HepG2 (cell line): ENCODE measurements at regions not wholly inside any gene's neighbourhood (a gene's known extent, or its start where the extent isn't known, plus 50 kb on each side); places are given as distances from the start of the nearest gene placed in this dataset.

Source experiments
- BRCA1 ChIP-seq: sonication (generic); formaldehyde crosslinking; IDR thresholded peaks from 2 replicates; pipeline ENCODE4 v1.4.0; 2020; ENCODE audit warnings: missing genetic modification reagents
- BRF2 ChIP-seq: sonication (generic); formaldehyde crosslinking; IDR thresholded peaks from 2 replicates; pipeline ENCODE4 v1.8.1; 2022; ENCODE audit warnings: mild to moderate bottlenecking, missing genetic modification reagents
- E2F5 ChIP-seq: sonication (generic); formaldehyde crosslinking; conservative IDR thresholded peaks from 2 replicates; pipeline ENCODE4 v1.4.0; 2020; ENCODE audit warnings: missing genetic modification reagents
- HIC2 ChIP-seq: sonication (generic); formaldehyde crosslinking; IDR thresholded peaks from 2 replicates; pipeline ENCODE4 v1.9.0; 2022; ENCODE audit warnings: low read depth, missing genetic modification reagents
- NONO ChIP-seq, 2 experiments: fragments of 450-650 bp in 1 of 2; sonication (generic) in 1 of 2; formaldehyde crosslinking in 1 of 2; IDR thresholded peaks in 1 of 2; conservative IDR thresholded peaks in 1 of 2; 2 replicates each; pipeline versions ENCODE4 v1.6.1 to v1.8.0; 2017 to 2022; ENCODE audit warnings: mild to moderate bottlenecking in 1 of 2, missing genetic modification reagents in 1 of 2, moderate library complexity in 1 of 2
- PCBP2 ChIP-seq: fragments of 200-400 bp; formaldehyde crosslinking; optimal IDR thresholded peaks from 2 replicates; pipeline ENCODE3; 2018; ENCODE audit warnings: low read length, low read depth; ENCODE audit not compliant: poor library complexity, severe bottlenecking
- PPARG ChIP-seq: conservative IDR thresholded peaks from 2 replicates; pipeline ENCODE4 v1.6.1; 2016; ENCODE audit warnings: missing biosample characterization, missing genetic modification reagents
- RARG ChIP-seq: sonication (generic); formaldehyde crosslinking; IDR thresholded peaks from 2 replicates; pipeline ENCODE4 v1.4.0; 2020; ENCODE audit warnings: low read depth, mild to moderate bottlenecking, missing genetic modification reagents
- YEATS4 ChIP-seq: sonication (generic); formaldehyde crosslinking; IDR thresholded peaks from 2 replicates; pipeline ENCODE4 v1.4.0; 2020; ENCODE audit warnings: missing genetic modification reagents, borderline replicate concordance
- ZBTB25 ChIP-seq: IDR thresholded peaks from 2 replicates; pipeline ENCODE4 v1.6.1; 2018; ENCODE audit warnings: missing genetic modification reagents
- ZBTB4 ChIP-seq: sonication (generic); formaldehyde crosslinking; IDR thresholded peaks from 2 replicates; pipeline ENCODE4 v1.4.0; 2020; ENCODE audit warnings: missing genetic modification reagents, mild to moderate bottlenecking, borderline replicate concordance
- ZNF136 ChIP-seq: sonication (generic); formaldehyde crosslinking; IDR thresholded peaks from 2 replicates; pipeline ENCODE4 v1.8.1; 2022; ENCODE audit warnings: low read depth, mild to moderate bottlenecking, moderate library complexity, missing genetic modification reagents
- ZNF18 ChIP-seq: sonication (generic); formaldehyde crosslinking; IDR thresholded peaks from 2 replicates; pipeline ENCODE4 v1.8.0; 2022; ENCODE audit warnings: mild to moderate bottlenecking, missing genetic modification reagents; ENCODE audit not compliant: insufficient replicate concordance
- ZNF550 ChIP-seq: sonication (generic); formaldehyde crosslinking; IDR thresholded peaks from 2 replicates; pipeline ENCODE4 v1.4.0; 2020; ENCODE audit warnings: mild to moderate bottlenecking, missing genetic modification reagents, borderline replicate concordance
- ZNF691 ChIP-seq: sonication (generic); formaldehyde crosslinking; IDR thresholded peaks from 2 replicates; pipeline ENCODE4 v1.4.0; 2020; ENCODE audit warnings: missing genetic modification reagents, low read depth, mild to moderate bottlenecking, borderline replicate concordance
- ZSCAN30 ChIP-seq: sonication (generic); formaldehyde crosslinking; IDR thresholded peaks from 2 replicates; pipeline ENCODE4 v1.5.0; 2020; ENCODE audit warnings: mild to moderate bottlenecking, missing genetic modification reagents

- TF ChIP-seq BRCA1 (CRISPR knock-in tag) (no peak), ZBTB25 (CRISPR knock-in tag) (no peak), ZNF550 (CRISPR knock-in tag) (no peak), YEATS4 (CRISPR knock-in tag) (peak; percentile 23; the same call in 1 of the 2 replicates), RARG (CRISPR knock-in tag) (no peak), ZNF18 (CRISPR knock-in tag) (no peak), PPARG (peak; percentile 50; the same call in 1 of the 2 replicates), PCBP2 (peak; percentile 61), ZNF136 (CRISPR knock-in tag) (no peak), ZNF691 (peak; percentile 68), E2F5 (no peak), HIC2 (CRISPR knock-in tag) (no peak; the same call in 1 of the 2 replicates), ZSCAN30 (CRISPR knock-in tag) (no peak), BRF2 (CRISPR knock-in tag) (no peak), NONO (IDR thresholded peaks at IDR 0.05) (no peak), NONO (CRISPR knock-in tag; conservative IDR thresholded peaks at IDR 0.05) (no peak; the same call in 1 of the 2 replicates), ZBTB4 (CRISPR knock-in tag) (no peak; the same call in 1 of the 2 replicates)
These were observed 61.0 kb upstream of the ZMYND8 start (continued) for GRCh38 chr20:47417245-47418068.
